ENCODE measurements at regions not wholly inside any gene's neighbourhood (a gene's known extent, or its start where the extent isn't known, plus 50 kb on each side); places are given as distances from the start of the nearest gene placed in this dataset.

- DNase-seq (ENCODE audit: low read depth), result no peak
- Histone ChIP-seq H3K36me3 (ENCODE audit: control insufficient read depth, insufficient read depth, low read length) (no peaks in the 10 kb centered on the region), H3K27me3 (ENCODE audit: control insufficient read depth, insufficient read depth, low read length) (no peaks in the 10 kb centered on the region), H3K4me3 (ENCODE audit: low read depth, low read length) (no peak overlapping the region)
- ChIA-PET POLR2A (no interaction called here), CTCF (no interaction called here)
- no peak for TF ChIP-seq CTCF (IDR thresholded peaks at IDR 0.05; ENCODE audit: insufficient read depth, low read depth, low read length)
These were observed 315.0 kb upstream of the MEOX2 start for GRCh38 chr7:16001477-16001876.

GRCh38 chr7:15998617-15999016 lies 312.1 kb upstream of the MEOX2 start:
- no peak for DNase-seq (ENCODE audit: low read depth)
- ChIA-PET CTCF (no interaction called here), POLR2A (no interaction called here)
- H3K27me3 ChIP-seq (ENCODE audit: control insufficient read depth, insufficient read depth, low read length), result no peaks in the 10 kb centered on the region
- no peaks in the 10 kb centered on the region for H3K36me3 ChIP-seq (ENCODE audit: control insufficient read depth, insufficient read depth, low read length)
- no peak overlapping the region for H3K4me3 ChIP-seq (ENCODE audit: low read depth, low read length)
- TF ChIP-seq CTCF (IDR thresholded peaks at IDR 0.05; ENCODE audit: insufficient read depth, low read depth, low read length), result no peak

GRCh38 chr7:15995027-15995426 lies 308.5 kb upstream of the MEOX2 start:
- DNase-seq (ENCODE audit: low read depth), result no peak
- no peaks in the 10 kb centered on the region for H3K36me3 ChIP-seq (ENCODE audit: control insufficient read depth, insufficient read depth, low read length)
- H3K4me3 ChIP-seq (ENCODE audit: low read depth, low read length), result no peak overlapping the region
- ChIA-PET POLR2A (no interaction called here), CTCF (interaction anchor here (0.6 kb wide), 1 partner anchor 342 kb away, joined by 3 read pairs; no protein-coding TSS in a partner anchor)
- H3K27me3 ChIP-seq (ENCODE audit: control insufficient read depth, insufficient read depth, low read length), result no peaks in the 10 kb centered on the region
- TF ChIP-seq CTCF (IDR thresholded peaks at IDR 0.05; ENCODE audit: insufficient read depth, low read depth, low read length), result no peak

- ChIA-PET CTCF (no interaction called here), POLR2A (no interaction called here)
- no peak for DNase-seq (ENCODE audit: low read depth)
- TF ChIP-seq CTCF (IDR thresholded peaks at IDR 0.05; ENCODE audit: insufficient read depth, low read depth, low read length), result no peak
- H3K4me3 ChIP-seq (ENCODE audit: low read depth, low read length), result no peak overlapping the region
- H3K36me3 ChIP-seq (ENCODE audit: control insufficient read depth, insufficient read depth, low read length), result no peaks in the 10 kb centered on the region
- no peaks in the 10 kb centered on the region for H3K27me3 ChIP-seq (ENCODE audit: control insufficient read depth, insufficient read depth, low read length)
These were observed 302.7 kb upstream of the MEOX2 start for GRCh38 chr7:15989194-15989593.

GRCh38 chr7:15985587-15986384 lies 299.3 kb upstream of the MEOX2 start:
- no peak for DNase-seq (ENCODE audit: low read depth)
- CTCF ChIA-PET, result no interaction called here
- POLR2A ChIA-PET, result no interaction called here

More at GRCh38 chr7:15985587-15986384, 299.3 kb upstream of the MEOX2 start:
- Histone ChIP-seq H3K27me3 (ENCODE audit: control insufficient read depth, insufficient read depth, low read length) (no peaks in the 10 kb centered on the region), H3K36me3 (ENCODE audit: control insufficient read depth, insufficient read depth, low read length) (no peaks in the 10 kb centered on the region), H3K4me3 (ENCODE audit: low read depth, low read length) (no peak overlapping the region)
- TF ChIP-seq CTCF (IDR thresholded peaks at IDR 0.05; ENCODE audit: insufficient read depth, low read depth, low read length), result no peak
